SK-N-SH treated with all-trans-retinoic acid at 6 μM for 48 hours (cell line): ENCODE measurements at regions not wholly inside any gene's neighbourhood (a gene's known extent, or its start where the extent isn't known, plus 50 kb on each side); places are given as distances from the start of the nearest gene placed in this dataset.
"Not testable (repeated sequence)": the region's sequence is repeated elsewhere in the genome, so short reads cannot be mapped to it uniquely, and the experiment has no call there.

ENCODE experiments used
- ATAC-seq: fragments of 200-7000 bp; cut with Tn5 transposase; 3 replicates; pipeline ENCODE4 v1.9.1; 2020; ENCODE audit warnings: mild to moderate bottlenecking, moderate library complexity
- ARNTL ChIP-seq: fragments of 450-650 bp; formaldehyde crosslinking; IDR thresholded peaks from 2 replicates; pipeline ENCODE4 v1.5.0; 2020; ENCODE audit warnings: low read depth, mild to moderate bottlenecking, moderate library complexity, borderline replicate concordance
- CREB5 ChIP-seq: fragments of 250-450 bp; sonication (Bioruptor Pico); IDR thresholded peaks from 2 replicates; pipeline ENCODE4 v1.5.1; 2020; ENCODE audit warnings: low read depth, mild to moderate bottlenecking, moderate library complexity
- CSDC2 ChIP-seq: fragments of 250-450 bp; sonication (Bioruptor Pico); IDR thresholded peaks from 2 replicates; pipeline ENCODE4 v1.5.0; 2020; ENCODE audit warnings: mild to moderate bottlenecking, moderate library complexity
- CSRNP3 ChIP-seq: fragments of 250-450 bp; sonication (Bioruptor Pico); IDR thresholded peaks from 2 replicates; pipeline ENCODE4 v1.5.1; 2021; ENCODE audit warnings: mild to moderate bottlenecking, moderate library complexity
- ESRRG ChIP-seq: fragments of 250-450 bp; sonication (Bioruptor Pico); IDR thresholded peaks from 2 replicates; pipeline ENCODE4 v1.6.1; 2021; ENCODE audit warnings: mild to moderate bottlenecking
- GLIS3 ChIP-seq: fragments of 250-450 bp; sonication (Bioruptor Pico); IDR thresholded peaks from 2 replicates; pipeline ENCODE4 v1.5.0; 2020; ENCODE audit warnings: mild to moderate bottlenecking, moderate library complexity
- ISL1 ChIP-seq: fragments of 250-450 bp; sonication (Bioruptor Pico); IDR thresholded peaks from 2 replicates; pipeline ENCODE4 v2.1.2; 2022; ENCODE audit warnings: mild to moderate bottlenecking, moderate library complexity
- OSR1 ChIP-seq: fragments of 250-450 bp; sonication (Bioruptor Pico); IDR thresholded peaks from 2 replicates; pipeline ENCODE4 v1.8.0; 2022; ENCODE audit warnings: moderate library complexity, mild to moderate bottlenecking, inconsistent platforms
- PATZ1 ChIP-seq: fragments of 250-450 bp; sonication (Bioruptor Pico); IDR thresholded peaks from 2 replicates; pipeline ENCODE4 v1.8.0; 2020; ENCODE audit warnings: mild to moderate bottlenecking, moderate library complexity, borderline replicate concordance
- POU6F1 ChIP-seq: fragments of 250-450 bp; sonication (Bioruptor Pico); IDR thresholded peaks from 2 replicates; pipeline ENCODE4 v1.8.0; 2021; ENCODE audit warnings: low read depth, mild to moderate bottlenecking, moderate library complexity, borderline replicate concordance
- PPARA ChIP-seq: fragments of 250-450 bp; sonication (Bioruptor Pico); IDR thresholded peaks from 2 replicates; pipeline ENCODE4 v1.5.0; 2020; ENCODE audit warnings: mild to moderate bottlenecking, borderline replicate concordance
- RARB ChIP-seq: fragments of 250-450 bp; sonication (Bioruptor Pico); IDR thresholded peaks from 2 replicates; pipeline ENCODE4 v1.8.0; 2021; ENCODE audit warnings: mild to moderate bottlenecking, moderate library complexity
- SNAI2 ChIP-seq: fragments of 250-450 bp; sonication (Bioruptor Pico); IDR thresholded peaks from 2 replicates; pipeline ENCODE4 v1.5.0; 2020; ENCODE audit warnings: mild to moderate bottlenecking, moderate library complexity
- TCF4 ChIP-seq: fragments of 250-450 bp; sonication (Bioruptor Pico); IDR thresholded peaks from 2 replicates; pipeline ENCODE4 v1.8.0; 2021; ENCODE audit warnings: mild to moderate bottlenecking, moderate library complexity, borderline replicate concordance
- TOX ChIP-seq: fragments of 250-450 bp; sonication (Bioruptor Pico); IDR thresholded peaks from 2 replicates; pipeline ENCODE4 v1.8.0; 2021; ENCODE audit warnings: mild to moderate bottlenecking, moderate library complexity, borderline replicate concordance
- TSHZ2 ChIP-seq: fragments of 250-450 bp; sonication (Bioruptor Pico); IDR thresholded peaks from 2 replicates; pipeline ENCODE4 v1.5.0; 2020; ENCODE audit warnings: mild to moderate bottlenecking, moderate library complexity
- ZC3H10 ChIP-seq: fragments of 250-450 bp; sonication (Bioruptor Pico); IDR thresholded peaks from 2 replicates; pipeline ENCODE4 v1.5.1; 2021; ENCODE audit warnings: mild to moderate bottlenecking, moderate library complexity
- ZFP3 ChIP-seq: fragments of 250-450 bp; sonication (Bioruptor Pico); IDR thresholded peaks from 2 replicates; pipeline ENCODE4 v1.5.0; 2020; ENCODE audit warnings: mild to moderate bottlenecking, moderate library complexity
- ZFP30 ChIP-seq: fragments of 450-650 bp; formaldehyde crosslinking; IDR thresholded peaks from 2 replicates; pipeline ENCODE4 v1.5.0; 2022; ENCODE audit warnings: mild to moderate bottlenecking, moderate library complexity
- ZNF565 ChIP-seq: fragments of 450-650 bp; formaldehyde crosslinking; conservative IDR thresholded peaks from 2 replicates; pipeline ENCODE4 v1.5.0; 2020; ENCODE audit warnings: low read depth, mild to moderate bottlenecking, moderate library complexity
- ZNF70 ChIP-seq: fragments of 450-650 bp; formaldehyde crosslinking; IDR thresholded peaks from 2 replicates; pipeline ENCODE4 v1.5.0; 2020; ENCODE audit warnings: mild to moderate bottlenecking, moderate library complexity
- ZNF8 ChIP-seq: fragments of 450-650 bp; formaldehyde crosslinking; IDR thresholded peaks from 2 replicates; pipeline ENCODE4 v1.5.0; 2020; ENCODE audit warnings: mild to moderate bottlenecking, moderate library complexity

GRCh38 chr3:110697961-110698360 lies 373.7 kb upstream of the NECTIN3 start:
- TF ChIP-seq TCF4 (no peak), PPARA (CRISPR knock-in tag) (no peak), ZC3H10 (no peak), GLIS3 (CRISPR knock-in tag) (no peak), ESRRG (CRISPR knock-in tag) (no peak), ZFP3 (no peak), ZNF8 (CRISPR knock-in tag) (no peak), SNAI2 (CRISPR knock-in tag) (no peak), RARB (CRISPR knock-in tag) (no peak), TOX (CRISPR knock-in tag) (no peak), PATZ1 (CRISPR knock-in tag) (no peak), ARNTL (CRISPR knock-in tag) (no peak), CREB5 (CRISPR knock-in tag) (no peak), ZFP30 (no peak), ZNF70 (CRISPR knock-in tag) (no peak), TSHZ2 (CRISPR knock-in tag) (no peak), POU6F1 (no peak), ZNF565 (CRISPR knock-in tag) (no peak)
- TF ChIP-seq, all 23 proteins: peak for 0

GRCh38 chr3:110704332-110704731 lies 367.3 kb upstream of the NECTIN3 start:
- not testable (repeated sequence) for ATAC-seq

More at GRCh38 chr3:110697961-110698360, 373.7 kb upstream of the NECTIN3 start:
- ATAC-seq = no peak

GRCh38 chr3:110708156-110708555 lies 363.5 kb upstream of the NECTIN3 start:
- TF ChIP-seq ZNF565 (CRISPR knock-in tag) = no peak
- TF ChIP-seq OSR1 (CRISPR knock-in tag) = no peak
- TF ChIP-seq TCF4 = no peak
- TF ChIP-seq PATZ1 (CRISPR knock-in tag) = no peak
- no peak for TF ChIP-seq ESRRG (CRISPR knock-in tag)
- TF ChIP-seq ARNTL (CRISPR knock-in tag) = no peak
- TF ChIP-seq CSRNP3 (CRISPR knock-in tag) = no peak
- no peak for TF ChIP-seq CSDC2
- no peak for TF ChIP-seq ISL1 (CRISPR knock-in tag)
- ATAC-seq = no peak
